Activated T-cell treated with anti-CD3 and anti-CD28 coated beads for 48 hours (primary cell): ENCODE measurements at regions not wholly inside any gene's neighbourhood (a gene's known extent, or its start where the extent isn't known, plus 50 kb on each side); places are given as distances from the start of the nearest gene placed in this dataset.

Source experiments
- DNase-seq: peaks from one replicate; pipeline ENCODE4 v3.0.0-alpha.2; 2020; ENCODE audit warnings: low read depth

GRCh38 chr15:46315434-46315833 lies 680.6 kb downstream of the SQOR start:
- no peak for DNase-seq

- DNase-seq: no peak
These were observed 681.2 kb downstream of the SQOR start for GRCh38 chr15:46316024-46316423.

GRCh38 chr15:46317029-46317428 lies 682.2 kb downstream of the SQOR start:
- DNase-seq: no peak

- DNase-seq: no peak
These were observed 687.9 kb downstream of the SQOR start for GRCh38 chr15:46322753-46323152.

GRCh38 chr15:46326173-46326572 lies 691.3 kb downstream of the SQOR start:
- no peak for DNase-seq

- DNase-seq: no peak
These were observed 694.0 kb downstream of the SQOR start for GRCh38 chr15:46328821-46329220.

- DNase-seq: no peak
These were observed 695.0 kb downstream of the SQOR start for GRCh38 chr15:46329876-46330275.

GRCh38 chr15:46331546-46331945 lies 696.7 kb downstream of the SQOR start:
- DNase-seq: no peak

- no peak for DNase-seq
These were observed 708.5 kb downstream of the SQOR start for GRCh38 chr15:46343196-46343935.

GRCh38 chr15:46344115-46344724 lies 709.4 kb downstream of the SQOR start:
- no peak for DNase-seq

- DNase-seq: no peak
These were observed 710.1 kb downstream of the SQOR start for GRCh38 chr15:46344915-46345314.

GRCh38 chr15:46354443-46354842 lies 719.6 kb downstream of the SQOR start:
- DNase-seq: no peak

GRCh38 chr15:46365572-46365971 lies 730.7 kb downstream of the SQOR start:
- DNase-seq: no peak

- no peak for DNase-seq
These were observed 731.7 kb downstream of the SQOR start for GRCh38 chr15:46366360-46367007.

GRCh38 chr15:46383978-46384377 lies 749.1 kb downstream of the SQOR start:
- DNase-seq: no peak

GRCh38 chr15:46386356-46386755 lies 751.5 kb downstream of the SQOR start:
- no peak for DNase-seq

- DNase-seq: no peak
These were observed 754.9 kb downstream of the SQOR start for GRCh38 chr15:46389739-46390138.

GRCh38 chr15:46394463-46394862 lies 759.6 kb downstream of the SQOR start:
- DNase-seq: no peak

GRCh38 chr15:46408312-46408711 lies 773.5 kb downstream of the SQOR start:
- DNase-seq: no peak

GRCh38 chr15:46409841-46410301 lies 775.0 kb downstream of the SQOR start:
- no peak for DNase-seq

- no peak for DNase-seq
These were observed 775.9 kb downstream of the SQOR start for GRCh38 chr15:46410705-46411104.

GRCh38 chr15:46411900-46412299 lies 777.1 kb downstream of the SQOR start:
- no peak for DNase-seq

GRCh38 chr15:46413799-46414198 lies 779.0 kb downstream of the SQOR start:
- DNase-seq: no peak
